ENCODE measurements at regions not wholly inside any gene's neighbourhood (a gene's known extent, or its start where the extent isn't known, plus 50 kb on each side); places are given as distances from the start of the nearest gene placed in this dataset.

DNA sequence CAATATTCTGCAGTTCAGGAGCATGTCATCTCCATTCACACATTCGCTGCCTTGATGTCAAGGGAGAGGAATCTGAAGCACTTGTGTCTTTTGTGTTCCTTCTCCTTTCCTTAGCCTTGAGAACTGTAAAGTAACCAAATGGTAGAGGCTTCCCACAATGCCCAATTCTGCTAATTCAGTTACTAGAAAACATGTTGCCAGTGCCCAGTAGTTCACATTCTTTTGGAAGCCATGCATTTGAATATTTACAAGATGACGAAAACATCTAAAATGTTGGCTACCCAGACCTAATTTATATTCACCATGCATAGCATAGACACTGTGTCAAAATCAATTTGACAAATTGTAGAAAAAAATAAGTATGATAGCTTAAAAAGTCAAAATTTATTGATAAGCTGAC is 852.7 kb upstream of the PHF14 start:
- H3K27ac ChIP-seq (ENCODE audit: extremely low read depth, low read depth, low read length): no peak overlapping the region
- no peaks in the 10 kb centered on the region for H3K4me1 ChIP-seq (ENCODE audit: control insufficient read depth, insufficient read depth, low read length)
- no peak overlapping the region for H3K4me3 ChIP-seq (ENCODE audit: low read depth, low read length)
- ChIA-PET CTCF (interaction anchor here (0.6 kb wide), 1 partner anchor 114 kb away, joined by 3 read pairs; no protein-coding TSS in a partner anchor), POLR2A (no interaction called here)
- H3K36me3 ChIP-seq (ENCODE audit: control insufficient read depth in 2 of 2, insufficient read depth in 1 of 2, low read length in 2 of 2): no peaks in the 10 kb centered on the region
- H3K9me3 ChIP-seq (ENCODE audit: control insufficient read depth, insufficient read depth, low read depth, low read length): no peaks in the 10 kb centered on the region
- TF ChIP-seq ZSCAN23 (tag by site-specific recombination; IDR thresholded peaks at IDR 0.05) (no peak), CTCF (tag by site-specific recombination; IDR thresholded peaks at IDR 0.05) (no peak), ZNF518A (tag by site-specific recombination; conservative IDR thresholded peaks at IDR 0.05; ENCODE audit: low read depth) (no peak), ZNF214 (tag by site-specific recombination; IDR thresholded peaks at IDR 0.05; ENCODE audit: borderline replicate concordance) (no peak), ZEB2 (tag by site-specific recombination; IDR thresholded peaks at IDR 0.05) (no peak), ZNF341 (tag by site-specific recombination; IDR thresholded peaks at IDR 0.05; ENCODE audit: low read depth) (no peak), ZXDB (tag by site-specific recombination; IDR thresholded peaks at IDR 0.05) (no peak), ZBTB7A (tag by site-specific recombination; IDR thresholded peaks at IDR 0.05; ENCODE audit: low read depth) (no peak)
- TF ChIP-seq, protein P1, sequence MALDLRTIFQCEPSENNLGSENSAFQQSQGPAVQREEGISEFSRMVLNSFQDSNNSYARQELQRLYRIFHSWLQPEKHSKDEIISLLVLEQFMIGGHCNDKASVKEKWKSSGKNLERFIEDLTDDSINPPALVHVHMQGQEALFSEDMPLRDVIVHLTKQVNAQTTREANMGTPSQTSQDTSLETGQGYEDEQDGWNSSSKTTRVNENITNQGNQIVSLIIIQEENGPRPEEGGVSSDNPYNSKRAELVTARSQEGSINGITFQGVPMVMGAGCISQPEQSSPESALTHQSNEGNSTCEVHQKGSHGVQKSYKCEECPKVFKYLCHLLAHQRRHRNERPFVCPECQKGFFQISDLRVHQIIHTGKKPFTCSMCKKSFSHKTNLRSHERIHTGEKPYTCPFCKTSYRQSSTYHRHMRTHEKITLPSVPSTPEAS (tag by site-specific recombination; IDR thresholded peaks at IDR 0.05): no peak
- TF ChIP-seq, protein P2, sequence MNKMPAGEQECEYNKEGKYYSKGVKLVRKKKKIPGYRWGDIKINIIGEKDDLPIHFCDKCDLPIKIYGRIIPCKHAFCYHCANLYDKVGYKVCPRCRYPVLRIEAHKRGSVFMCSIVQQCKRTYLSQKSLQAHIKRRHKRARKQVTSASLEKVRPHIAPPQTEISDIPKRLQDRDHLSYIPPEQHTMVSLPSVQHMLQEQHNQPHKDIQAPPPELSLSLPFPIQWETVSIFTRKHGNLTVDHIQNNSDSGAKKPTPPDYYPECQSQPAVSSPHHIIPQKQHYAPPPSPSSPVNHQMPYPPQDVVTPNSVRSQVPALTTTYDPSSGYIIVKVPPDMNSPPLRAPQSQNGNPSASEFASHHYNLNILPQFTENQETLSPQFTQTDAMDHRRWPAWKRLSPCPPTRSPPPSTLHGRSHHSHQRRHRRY (tag by site-specific recombination; IDR thresholded peaks at IDR 0.05): no peak

DNA sequence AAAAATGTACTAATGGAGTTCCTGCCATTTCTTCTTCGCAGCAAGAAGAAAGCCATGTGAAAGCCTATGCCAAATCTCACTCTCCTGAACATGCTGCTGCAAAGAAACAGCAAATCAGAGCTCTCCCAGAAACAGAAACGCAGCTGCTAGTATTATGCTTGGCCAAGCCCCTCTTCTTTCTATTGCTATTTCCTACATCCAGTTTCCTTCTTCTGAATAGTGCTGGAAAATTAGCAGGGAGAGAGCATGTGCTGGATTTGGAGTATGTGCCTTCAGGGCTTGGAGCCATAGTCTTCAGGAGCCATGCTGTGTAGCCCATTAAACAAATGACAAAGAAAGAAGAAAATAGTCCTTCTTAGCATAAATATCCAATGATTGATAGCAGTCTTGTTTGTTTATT is 852.0 kb upstream of the PHF14 start:
- ChIA-PET POLR2A (no interaction called here), CTCF (no interaction called here)
- H3K9me3 ChIP-seq (ENCODE audit: control insufficient read depth, insufficient read depth, low read depth, low read length): no peaks in the 10 kb centered on the region
- no peak overlapping the region for H3K4me3 ChIP-seq (ENCODE audit: low read depth, low read length)
- no peak overlapping the region for H3K27ac ChIP-seq (ENCODE audit: extremely low read depth, low read depth, low read length)
- no peaks in the 10 kb centered on the region for H3K4me1 ChIP-seq (ENCODE audit: control insufficient read depth, insufficient read depth, low read length)
- TF ChIP-seq ZNF19 (tag by site-specific recombination; IDR thresholded peaks at IDR 0.05; ENCODE audit: low read depth) (no peak), RBAK (tag by site-specific recombination; IDR thresholded peaks at IDR 0.05) (no peak), ZNF391 (tag by site-specific recombination; IDR thresholded peaks at IDR 0.05; ENCODE audit: borderline replicate concordance, low read depth) (no peak), GLI2 (tag by site-specific recombination; IDR thresholded peaks at IDR 0.05; ENCODE audit: borderline replicate concordance, low read depth) (no peak), ZNF274 (IDR thresholded peaks at IDR 0.05; ENCODE audit: low read length) (no peak), ZNF274 (tag by site-specific recombination; IDR thresholded peaks at IDR 0.05; ENCODE audit: borderline replicate concordance) (no peak), KLF8 (tag by site-specific recombination; IDR thresholded peaks at IDR 0.05) (no peak)
- H3K36me3 ChIP-seq (ENCODE audit: control insufficient read depth in 2 of 2, insufficient read depth in 1 of 2, low read length in 2 of 2): no peaks in the 10 kb centered on the region

Measured in HEK293 (cell line).